Esophagus muscularis mucosa (tissue), 4 donors: ENCODE measurements at regions not wholly inside any gene's neighbourhood (a gene's known extent, or its start where the extent isn't known, plus 50 kb on each side); places are given as distances from the start of the nearest gene placed in this dataset.

Source experiments
- DNase-seq: peaks from one replicate; pipeline ENCODE4 v3.0.0-alpha.2; 2017; ENCODE audit errors: extremely low spot score
- H3K27ac ChIP-seq, 4 donors: fragments of 200-600 bp; sonication (generic); replicated peaks in 1 of 4; 1 replicate in 3 of 4; 2 replicates in 1 of 4; pipeline ENCODE4 v1.5.1; 2016 to 2019; ENCODE audit warnings: mild to moderate bottlenecking in 1 of 4
- H3K27me3 ChIP-seq, 4 donors: fragments of 200-600 bp; sonication (generic); one replicate each; pipeline versions ENCODE4 v1.5.1 to v1.6.0; 2016 to 2019
- H3K36me3 ChIP-seq, 4 donors: fragments of 200-600 bp; sonication (generic); one replicate each; pipeline ENCODE4 v1.5.1; 2016 to 2019
- H3K4me1 ChIP-seq, 4 donors: fragments of 200-600 bp; sonication (generic); one replicate each; pipeline ENCODE4 v1.5.1; 2016 to 2019
- H3K4me3 ChIP-seq, 4 donors: fragments of 200-600 bp; sonication (generic); 1 replicate in 2 of 4; 2 replicates in 2 of 4; pipeline ENCODE4 v1.5.1; 2016 to 2019; ENCODE audit warnings: mild to moderate bottlenecking in 4 of 4, moderate library complexity in 1 of 4
- H3K9me3 ChIP-seq, 4 donors: fragments of 200-600 bp; sonication (generic); 1 replicate in 3 of 4; 2 replicates in 1 of 4; pipeline ENCODE4 v1.5.1; 2016 to 2019
- EP300 ChIP-seq: sonication (generic); formaldehyde crosslinking; IDR thresholded peaks from one replicate; pipeline ENCODE4 v1.6.1; 2017; ENCODE audit warnings: antibody characterized with exemption
- POLR2A ChIP-seq: fragments of 450-650 bp; IDR thresholded peaks from one replicate; pipeline ENCODE4 v1.6.1; 2017; ENCODE audit warnings: antibody characterized with exemption, moderate library complexity, mild to moderate bottlenecking, low read depth
- POLR2AphosphoS5 ChIP-seq, 2 donors: sonication (generic); formaldehyde crosslinking; IDR thresholded peaks; one replicate each; pipeline ENCODE4 v1.6.1; 2017; ENCODE audit warnings: antibody characterized with exemption in 2 of 2
- WGBS: methylation state at CpG from one replicate; pipeline ENCODE4 v1.1.5; 2018; 5-methylcytosine and 5-hydroxymethylcytosine counted together
- intact Hi-C: fragments of 100-400 bp; cut with DNase I; formaldehyde crosslinking; loops from one replicate; pipeline ENCODE4 v1.15.1; 2023
- TF ChIP-seq, protein P1 (sequence below), 3 experiments: fragments of 200-600 bp in 2 of 3; fragments of 450-650 bp in 1 of 3; sonication (generic) in 2 of 3; IDR thresholded peaks; one replicate each; pipeline ENCODE4 v1.5.1; 2017 to 2019; ENCODE audit warnings: antibody characterized with exemption in 3 of 3, mild to moderate bottlenecking in 2 of 3, moderate library complexity in 1 of 3

DNA sequence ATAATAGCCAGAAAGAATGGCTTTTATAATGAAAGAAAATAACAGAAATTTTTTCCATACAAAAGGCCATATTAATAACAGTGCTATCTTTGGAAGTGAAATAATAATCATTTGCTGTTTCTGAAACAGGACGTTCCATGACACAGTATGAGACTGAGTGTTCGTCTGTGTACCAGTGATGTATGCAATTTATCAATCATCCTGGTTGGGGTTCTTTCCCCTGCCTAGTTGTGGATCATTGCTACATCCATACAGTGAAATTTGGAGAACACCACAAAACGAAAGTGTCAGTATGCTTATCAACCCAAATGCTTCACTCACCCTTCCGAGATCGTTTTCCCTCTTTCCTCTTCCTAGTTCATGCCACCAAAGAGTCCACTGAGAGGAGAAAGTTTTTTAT is 151.4 kb upstream of the PRDM1 start:
- Histone ChIP-seq H3K4me3 (no peak overlapping the region), H3K27me3 (no peaks in the 10 kb centered on the region), H3K9me3 (no peaks in the 10 kb centered on the region), H3K27ac (no peak overlapping the region), H3K4me1 (no peaks in the 10 kb centered on the region), H3K36me3 (no peaks in the 10 kb centered on the region)
- TF ChIP-seq EP300 (no peak), POLR2A (no peak), POLR2AphosphoS5 (IDR thresholded peaks at IDR 0.05) (no peak)
- TF ChIP-seq, protein P1, sequence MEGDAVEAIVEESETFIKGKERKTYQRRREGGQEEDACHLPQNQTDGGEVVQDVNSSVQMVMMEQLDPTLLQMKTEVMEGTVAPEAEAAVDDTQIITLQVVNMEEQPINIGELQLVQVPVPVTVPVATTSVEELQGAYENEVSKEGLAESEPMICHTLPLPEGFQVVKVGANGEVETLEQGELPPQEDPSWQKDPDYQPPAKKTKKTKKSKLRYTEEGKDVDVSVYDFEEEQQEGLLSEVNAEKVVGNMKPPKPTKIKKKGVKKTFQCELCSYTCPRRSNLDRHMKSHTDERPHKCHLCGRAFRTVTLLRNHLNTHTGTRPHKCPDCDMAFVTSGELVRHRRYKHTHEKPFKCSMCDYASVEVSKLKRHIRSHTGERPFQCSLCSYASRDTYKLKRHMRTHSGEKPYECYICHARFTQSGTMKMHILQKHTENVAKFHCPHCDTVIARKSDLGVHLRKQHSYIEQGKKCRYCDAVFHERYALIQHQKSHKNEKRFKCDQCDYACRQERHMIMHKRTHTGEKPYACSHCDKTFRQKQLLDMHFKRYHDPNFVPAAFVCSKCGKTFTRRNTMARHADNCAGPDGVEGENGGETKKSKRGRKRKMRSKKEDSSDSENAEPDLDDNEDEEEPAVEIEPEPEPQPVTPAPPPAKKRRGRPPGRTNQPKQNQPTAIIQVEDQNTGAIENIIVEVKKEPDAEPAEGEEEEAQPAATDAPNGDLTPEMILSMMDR (IDR thresholded peaks at IDR 0.05), result no peak
- WGBS, result 88% methylated on average over 5 of the region's 5 CpGs
- intact Hi-C loops, result no loop called here
- DNase-seq, result no peak

DNA sequence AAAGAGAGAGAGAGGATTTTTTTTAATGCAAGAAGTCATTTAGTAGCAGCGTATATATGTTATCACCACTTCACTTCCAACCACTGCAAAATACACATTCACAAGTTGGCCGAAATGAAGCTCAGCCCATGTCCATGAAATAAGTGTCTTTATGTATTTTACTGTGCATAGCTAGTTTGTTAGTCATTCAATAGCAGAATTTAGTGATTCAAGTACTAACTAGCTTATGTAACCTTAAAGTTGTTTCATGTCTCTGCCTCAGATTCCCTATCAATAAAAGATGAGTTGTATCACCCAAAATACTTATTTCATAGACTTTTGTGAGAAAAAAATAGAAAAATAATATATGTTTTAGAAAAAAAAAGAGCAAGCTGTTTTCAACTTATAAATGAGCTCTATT is 153.7 kb upstream of the PRDM1 start:
- H3K36me3 ChIP-seq, result no peaks in the 10 kb centered on the region
- H3K27ac ChIP-seq, result no peak overlapping the region
- H3K4me3 ChIP-seq, result no peak overlapping the region
- H3K9me3 ChIP-seq, result no peaks in the 10 kb centered on the region
- H3K4me1 ChIP-seq, result no peaks in the 10 kb centered on the region
- no peaks in the 10 kb centered on the region for H3K27me3 ChIP-seq
- DNase-seq, result no peak
- intact Hi-C loops, result no loop called here
- TF ChIP-seq, protein P1 (IDR thresholded peaks at IDR 0.05), result no peak
- no peak for TF ChIP-seq EP300
- no peak for TF ChIP-seq POLR2A
- no peak for TF ChIP-seq POLR2AphosphoS5 (IDR thresholded peaks at IDR 0.05)
- WGBS, result 89% methylated on average over 2 of the region's 2 CpGs

DNA sequence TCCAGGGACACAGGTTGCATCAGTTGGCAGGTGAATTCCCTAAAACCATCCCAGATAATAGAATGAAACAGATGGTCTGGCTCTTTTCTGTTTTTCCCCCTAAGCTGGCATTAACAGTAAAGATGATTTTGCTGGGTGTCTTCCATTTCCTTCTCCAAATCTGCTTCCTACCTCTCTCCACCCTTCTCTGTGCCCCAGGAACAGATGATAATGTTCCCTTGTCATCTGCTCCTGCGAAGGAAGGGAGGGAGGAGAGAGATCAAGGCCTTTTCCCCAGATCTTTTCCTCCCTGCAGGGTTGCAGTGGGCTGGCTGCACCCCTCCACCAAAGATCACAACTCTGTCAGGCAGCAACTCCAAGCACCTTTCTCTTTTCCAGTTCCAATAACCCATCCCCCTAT is 156.5 kb upstream of the PRDM1 start:
- no peak overlapping the region for H3K4me3 ChIP-seq
- no peaks in the 10 kb centered on the region for H3K27me3 ChIP-seq
- H3K36me3 ChIP-seq, result no peaks in the 10 kb centered on the region
- H3K9me3 ChIP-seq, result no peaks in the 10 kb centered on the region
- H3K27ac ChIP-seq, result no peak overlapping the region
- 69% methylated on average over 1 of the region's 1 CpG for WGBS
- no peak for TF ChIP-seq POLR2AphosphoS5 (IDR thresholded peaks at IDR 0.05)
- TF ChIP-seq POLR2A, result no peak
- TF ChIP-seq, protein P1 (IDR thresholded peaks at IDR 0.05), result no peak
- TF ChIP-seq EP300, result no peak
- intact Hi-C loops, result no loop called here
- DNase-seq, result no peak
- H3K4me1 ChIP-seq, result no peaks in the 10 kb centered on the region

DNA sequence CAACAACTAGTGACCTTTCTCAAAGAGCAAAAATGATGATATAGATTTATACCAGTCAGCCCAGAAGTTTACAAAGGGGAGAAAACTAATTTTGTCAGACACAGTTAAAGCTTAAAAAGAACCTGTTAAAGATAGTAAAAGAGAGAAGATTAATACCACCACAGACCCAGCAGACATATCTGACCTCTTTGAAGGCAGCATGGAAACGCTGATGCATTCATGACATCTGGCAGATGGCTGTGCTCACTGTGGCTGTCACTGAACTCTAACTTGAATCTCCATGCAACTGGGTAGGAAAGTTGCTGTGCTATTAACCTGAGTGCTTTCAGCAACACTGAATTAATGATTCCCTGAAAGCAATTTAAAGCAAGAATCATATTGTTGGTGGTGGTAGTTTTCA is 159.8 kb upstream of the PRDM1 start:
- no peak for TF ChIP-seq EP300
- TF ChIP-seq POLR2A, result no peak
- TF ChIP-seq POLR2AphosphoS5 (IDR thresholded peaks at IDR 0.05), result no peak
- TF ChIP-seq, protein P1 (IDR thresholded peaks at IDR 0.05), result no peak
- Histone ChIP-seq H3K9me3 (no peaks in the 10 kb centered on the region), H3K27me3 (no peaks in the 10 kb centered on the region), H3K27ac (no peak overlapping the region), H3K36me3 (no peaks in the 10 kb centered on the region), H3K4me1 (no peaks in the 10 kb centered on the region), H3K4me3 (no peak overlapping the region)
- intact Hi-C loops, result no loop called here
- no peak for DNase-seq
- WGBS, result 58% methylated on average over 1 of the region's 1 CpG

DNA sequence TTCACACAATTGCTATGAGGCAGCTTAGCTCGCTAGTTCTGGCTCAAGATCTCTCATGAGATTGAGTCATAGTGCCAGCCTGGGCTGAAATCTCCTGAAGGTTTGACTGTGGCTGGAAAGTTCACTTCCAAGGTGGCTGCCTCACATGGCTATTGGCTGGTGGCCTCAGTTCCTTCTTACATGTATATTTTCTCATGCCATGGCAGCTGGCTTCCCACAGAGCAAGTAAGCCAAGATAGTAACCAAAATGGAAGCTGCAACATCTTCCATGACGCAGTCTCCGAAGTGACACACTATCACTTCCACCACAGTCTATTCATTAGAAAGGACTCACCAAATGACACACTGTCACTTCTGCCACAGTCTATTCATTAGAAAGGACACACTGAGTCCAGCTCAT is 160.4 kb upstream of the PRDM1 start:
- intact Hi-C loops, result no loop called here
- TF ChIP-seq POLR2AphosphoS5 (IDR thresholded peaks at IDR 0.05), result no peak
- no peak for TF ChIP-seq POLR2A
- TF ChIP-seq, protein P1 (IDR thresholded peaks at IDR 0.05), result no peak
- no peak for TF ChIP-seq EP300
- Histone ChIP-seq H3K27me3 (no peaks in the 10 kb centered on the region), H3K4me1 (no peaks in the 10 kb centered on the region), H3K4me3 (no peak overlapping the region), H3K36me3 (no peaks in the 10 kb centered on the region), H3K27ac (no peak overlapping the region), H3K9me3 (no peaks in the 10 kb centered on the region)
- WGBS, result 100% methylated on average over 3 of the region's 3 CpGs
- DNase-seq, result no peak
